ENCODE measurements at regions not wholly inside any gene's neighbourhood (a gene's known extent, or its start where the extent isn't known, plus 50 kb on each side); places are given as distances from the start of the nearest gene placed in this dataset.

DNA sequence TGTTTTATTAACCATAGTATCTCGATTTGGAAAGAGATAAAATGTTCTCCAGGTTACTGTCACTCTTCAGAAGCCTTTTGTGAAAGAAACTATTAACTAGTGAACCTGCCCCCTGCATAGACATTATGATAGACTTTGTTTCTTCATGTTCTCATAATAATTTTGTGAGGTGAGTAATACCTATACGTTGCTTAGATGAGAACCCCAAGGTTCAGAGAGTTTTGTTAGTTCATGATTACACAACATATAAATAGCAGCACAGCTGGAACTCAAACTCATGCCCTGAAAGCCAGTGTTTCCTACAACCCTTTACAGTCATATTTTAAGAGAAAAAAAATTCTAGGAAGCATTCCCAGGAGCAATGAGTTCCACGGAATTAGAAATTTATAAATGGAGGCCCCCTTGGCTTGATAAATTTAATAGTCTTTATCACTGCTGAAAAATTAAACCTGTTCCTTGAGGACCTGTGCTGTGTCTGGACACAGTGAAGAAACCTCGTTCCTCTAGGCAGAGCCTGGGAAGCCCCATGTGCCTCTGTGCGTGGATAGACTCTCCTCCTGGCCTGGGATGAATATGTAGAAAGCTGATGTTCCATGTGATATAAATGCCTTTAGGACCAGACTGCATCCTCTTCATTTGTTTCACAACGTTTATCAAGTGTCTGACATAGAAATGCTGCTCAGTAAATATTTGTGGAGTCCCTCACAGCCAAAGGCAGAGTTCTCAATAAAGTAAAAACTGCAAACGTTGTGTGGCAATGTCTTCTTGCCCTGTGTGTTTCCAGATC, 1257.0 kb upstream of the GYPC start:
- TF ChIP-seq, protein P1, sequence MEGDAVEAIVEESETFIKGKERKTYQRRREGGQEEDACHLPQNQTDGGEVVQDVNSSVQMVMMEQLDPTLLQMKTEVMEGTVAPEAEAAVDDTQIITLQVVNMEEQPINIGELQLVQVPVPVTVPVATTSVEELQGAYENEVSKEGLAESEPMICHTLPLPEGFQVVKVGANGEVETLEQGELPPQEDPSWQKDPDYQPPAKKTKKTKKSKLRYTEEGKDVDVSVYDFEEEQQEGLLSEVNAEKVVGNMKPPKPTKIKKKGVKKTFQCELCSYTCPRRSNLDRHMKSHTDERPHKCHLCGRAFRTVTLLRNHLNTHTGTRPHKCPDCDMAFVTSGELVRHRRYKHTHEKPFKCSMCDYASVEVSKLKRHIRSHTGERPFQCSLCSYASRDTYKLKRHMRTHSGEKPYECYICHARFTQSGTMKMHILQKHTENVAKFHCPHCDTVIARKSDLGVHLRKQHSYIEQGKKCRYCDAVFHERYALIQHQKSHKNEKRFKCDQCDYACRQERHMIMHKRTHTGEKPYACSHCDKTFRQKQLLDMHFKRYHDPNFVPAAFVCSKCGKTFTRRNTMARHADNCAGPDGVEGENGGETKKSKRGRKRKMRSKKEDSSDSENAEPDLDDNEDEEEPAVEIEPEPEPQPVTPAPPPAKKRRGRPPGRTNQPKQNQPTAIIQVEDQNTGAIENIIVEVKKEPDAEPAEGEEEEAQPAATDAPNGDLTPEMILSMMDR (conservative IDR thresholded peaks at IDR 0.05 in 1 of 2, IDR thresholded peaks at IDR 0.05 in 1 of 2; ENCODE audit: low read depth in 1 of 2, low read length in 2 of 2): no peak
- TF ChIP-seq EZH2 (IDR thresholded peaks at IDR 0.05; ENCODE audit: low read length, missing control alignments): no peak

Data from fibroblast of lung (primary cell).